Adrenal gland (tissue), 9 donors: ENCODE measurements at regions not wholly inside any gene's neighbourhood (a gene's known extent, or its start where the extent isn't known, plus 50 kb on each side); places are given as distances from the start of the nearest gene placed in this dataset.

Experiments used
- DNase-seq, 7 donors: peaks; one replicate each; pipeline ENCODE4 v3.0.0-alpha.2; 2019 to 2020
- H3K27ac ChIP-seq, 5 donors: fragments of 200-600 bp; sonication (generic) in 4 of 5; 1 replicate in 3 of 5; 2 replicates in 2 of 5; pipeline versions ENCODE4 v1.5.1 to v1.8.0; 2016 to 2020; ENCODE audit warnings: mild to moderate bottlenecking in 1 of 5
- H3K27me3 ChIP-seq: fragments of 200-600 bp; 2 replicates; pipeline ENCODE4 v1.8.0; 2021
- H3K36me3 ChIP-seq, 2 donors: fragments of 200-600 bp; replicated peaks in 1 of 2; 1 replicate in 1 of 2; 2 replicates in 1 of 2; pipeline versions ENCODE4 v1.5.1 to v1.8.0; 2018 to 2022
- H3K4me1 ChIP-seq, 2 donors: fragments of 200-600 bp; replicated peaks in 1 of 2; 1 replicate in 1 of 2; 2 replicates in 1 of 2; pipeline versions ENCODE4 v1.5.1 to v1.8.0; 2018 to 2021
- H3K4me3 ChIP-seq, 4 donors: fragments of 200-600 bp; sonication (generic) in 3 of 4; one replicate each; pipeline ENCODE4 v1.5.1; 2016 to 2018
- H3K9me3 ChIP-seq, 3 donors: fragments of 200-600 bp; sonication (generic) in 1 of 3; replicated peaks in 1 of 3; 1 replicate in 2 of 3; 2 replicates in 1 of 3; pipeline versions ENCODE4 v1.5.1 to v1.8.0; 2016 to 2021
- POLR2A ChIP-seq, 2 donors: fragments of 450-650 bp; IDR thresholded peaks; one replicate each; pipeline ENCODE4 v1.6.1; 2017; ENCODE audit warnings: antibody characterized with exemption in 2 of 2, mild to moderate bottlenecking in 2 of 2, moderate library complexity in 1 of 2
- WGBS, 4 donors: extraction: QIAGEN DNeasy Blood & Tissue Kit in 2 of 4; methylation state at CpG; one replicate each; pipeline versions ENCODE4 v1.1.5 to v1.1.7; 2013 to 2017; 5-methylcytosine and 5-hydroxymethylcytosine counted together
- intact Hi-C, 2 donors: fragments of 100-400 bp; cut with DNase I; formaldehyde crosslinking; loops; one replicate each; pipeline versions ENCODE4 v1.14.1 to v1.15.0; 2022 to 2023
- TF ChIP-seq, protein P1 (sequence below), 6 experiments: fragments of 450-650 bp in 4 of 6; fragments of 200-600 bp in 2 of 6; sonication (generic) in 1 of 6; IDR thresholded peaks; 1 replicate in 5 of 6; 2 replicates in 1 of 6; pipeline versions ENCODE4 v1.5.1 to v1.8.0; 2016 to 2021; ENCODE audit warnings: antibody characterized with exemption in 6 of 6, mild to moderate bottlenecking in 2 of 6, moderate library complexity in 1 of 6
- donor health status: healthy with polysubstance abuse.
- donor health status: Bipolar disorder and iron deficiency.
- donor health status: DM: yes; HTN: yes; CAD: no.
- donor health status: DM: no; HTN: no; CAD: no.
- donor health status: DM: no; HTN: no; CAD: no.

- DNase-seq: no peak
- intact Hi-C loops: no loop called here
- H3K36me3 ChIP-seq: no peaks in the 10 kb centered on the region
- no peaks in the 10 kb centered on the region for H3K4me1 ChIP-seq
- H3K27ac ChIP-seq: no peak overlapping the region
- no peak overlapping the region for H3K4me3 ChIP-seq
- H3K27me3 ChIP-seq: no peaks in the 10 kb centered on the region
- H3K9me3 ChIP-seq: no peaks in the 10 kb centered on the region
- TF ChIP-seq, protein P1, sequence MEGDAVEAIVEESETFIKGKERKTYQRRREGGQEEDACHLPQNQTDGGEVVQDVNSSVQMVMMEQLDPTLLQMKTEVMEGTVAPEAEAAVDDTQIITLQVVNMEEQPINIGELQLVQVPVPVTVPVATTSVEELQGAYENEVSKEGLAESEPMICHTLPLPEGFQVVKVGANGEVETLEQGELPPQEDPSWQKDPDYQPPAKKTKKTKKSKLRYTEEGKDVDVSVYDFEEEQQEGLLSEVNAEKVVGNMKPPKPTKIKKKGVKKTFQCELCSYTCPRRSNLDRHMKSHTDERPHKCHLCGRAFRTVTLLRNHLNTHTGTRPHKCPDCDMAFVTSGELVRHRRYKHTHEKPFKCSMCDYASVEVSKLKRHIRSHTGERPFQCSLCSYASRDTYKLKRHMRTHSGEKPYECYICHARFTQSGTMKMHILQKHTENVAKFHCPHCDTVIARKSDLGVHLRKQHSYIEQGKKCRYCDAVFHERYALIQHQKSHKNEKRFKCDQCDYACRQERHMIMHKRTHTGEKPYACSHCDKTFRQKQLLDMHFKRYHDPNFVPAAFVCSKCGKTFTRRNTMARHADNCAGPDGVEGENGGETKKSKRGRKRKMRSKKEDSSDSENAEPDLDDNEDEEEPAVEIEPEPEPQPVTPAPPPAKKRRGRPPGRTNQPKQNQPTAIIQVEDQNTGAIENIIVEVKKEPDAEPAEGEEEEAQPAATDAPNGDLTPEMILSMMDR (IDR thresholded peaks at IDR 0.05): no peak
- TF ChIP-seq POLR2A (IDR thresholded peaks at IDR 0.05): no peak
These were observed 334.2 kb upstream of the MDFIC2 start for GRCh38 chr3:70646635-70647034.

GRCh38 chr3:70640481-70640880 is 328.0 kb upstream of the MDFIC2 start:
- no peak for DNase-seq
- Histone ChIP-seq H3K4me1 (no peaks in the 10 kb centered on the region), H3K9me3 (no peaks in the 10 kb centered on the region), H3K4me3 (no peak overlapping the region), H3K36me3 (no peaks in the 10 kb centered on the region), H3K27me3 (no peaks in the 10 kb centered on the region), H3K27ac (no peak overlapping the region)
- TF ChIP-seq POLR2A (IDR thresholded peaks at IDR 0.05): no peak
- TF ChIP-seq, protein P1 (IDR thresholded peaks at IDR 0.05): no peak
- intact Hi-C loops: no loop called here

- H3K4me1 ChIP-seq: no peaks in the 10 kb centered on the region
- no peaks in the 10 kb centered on the region for H3K9me3 ChIP-seq
- no peak overlapping the region for H3K27ac ChIP-seq
- 45 to 50% (median 47%) methylated on average over 2 of the region's 2 CpGs for WGBS, 4 donors
- intact Hi-C loops: no loop called here
- no peaks in the 10 kb centered on the region for H3K27me3 ChIP-seq
- no peak for DNase-seq
- no peak overlapping the region for H3K4me3 ChIP-seq
- TF ChIP-seq, protein P1 (IDR thresholded peaks at IDR 0.05): no peak
- TF ChIP-seq POLR2A (IDR thresholded peaks at IDR 0.05): no peak
- no peaks in the 10 kb centered on the region for H3K36me3 ChIP-seq
These were observed 322.9 kb upstream of the MDFIC2 start for GRCh38 chr3:70635301-70635700.

GRCh38 chr3:70631716-70632307 is 319.4 kb upstream of the MDFIC2 start:
- intact Hi-C loops: no loop called here
- H3K27me3 ChIP-seq: no peaks in the 10 kb centered on the region
- no peaks in the 10 kb centered on the region for H3K9me3 ChIP-seq
- WGBS, 4 donors: 53 to 69% (median 63%) methylated on average over 4 of the region's 4 CpGs
- no peak for DNase-seq
- H3K36me3 ChIP-seq: no peaks in the 10 kb centered on the region
- no peak overlapping the region for H3K27ac ChIP-seq
- no peak for TF ChIP-seq POLR2A (IDR thresholded peaks at IDR 0.05)
- TF ChIP-seq, protein P1 (IDR thresholded peaks at IDR 0.05): no peak
- H3K4me1 ChIP-seq: no peaks in the 10 kb centered on the region
- H3K4me3 ChIP-seq: no peak overlapping the region
